H1 (cell line): ENCODE measurements at regions not wholly inside any gene's neighbourhood (a gene's known extent, or its start where the extent isn't known, plus 50 kb on each side); places are given as distances from the start of the nearest gene placed in this dataset.

Source experiments
- HDAC2 ChIP-seq, 2 experiments: fragments of 300-600 bp in 1 of 2; sonication (generic) in 1 of 2; IDR thresholded peaks; 2 replicates each; pipeline ENCODE4 v1.6.1; 2011 to 2012; ENCODE audit warnings: low read depth in 2 of 2, low read length in 2 of 2, mild to moderate bottlenecking in 2 of 2, moderate library complexity in 2 of 2, borderline replicate concordance in 1 of 2, inconsistent platforms in 1 of 2
- SIN3A ChIP-seq, 2 experiments: IDR thresholded peaks in 1 of 2; conservative IDR thresholded peaks in 1 of 2; 2 replicates each; pipeline ENCODE4 v1.6.1; 2011 to 2012; ENCODE audit warnings: low read length in 2 of 2, improper control_type of control experiment in 1 of 2, low read depth in 1 of 2, mild to moderate bottlenecking in 1 of 2
- TBP ChIP-seq: IDR thresholded peaks from 2 replicates; pipeline ENCODE4 v1.6.1; 2011; ENCODE audit warnings: low read depth, low read length, improper control_type of control experiment
- TF ChIP-seq, protein P1 (sequence below), 3 experiments: IDR thresholded peaks; 1 replicate in 2 of 3; 2 replicates in 1 of 3; pipeline versions ENCODE4 v1.5.1 to v1.6.1; 2011; ENCODE audit warnings: low read length in 3 of 3, mild to moderate bottlenecking in 3 of 3, inconsistent platforms in 2 of 3, low read depth in 1 of 3, moderate library complexity in 1 of 3; ENCODE audit not compliant: insufficient read depth in 1 of 3; ENCODE audit errors: control extremely low read depth in 1 of 3

DNA sequence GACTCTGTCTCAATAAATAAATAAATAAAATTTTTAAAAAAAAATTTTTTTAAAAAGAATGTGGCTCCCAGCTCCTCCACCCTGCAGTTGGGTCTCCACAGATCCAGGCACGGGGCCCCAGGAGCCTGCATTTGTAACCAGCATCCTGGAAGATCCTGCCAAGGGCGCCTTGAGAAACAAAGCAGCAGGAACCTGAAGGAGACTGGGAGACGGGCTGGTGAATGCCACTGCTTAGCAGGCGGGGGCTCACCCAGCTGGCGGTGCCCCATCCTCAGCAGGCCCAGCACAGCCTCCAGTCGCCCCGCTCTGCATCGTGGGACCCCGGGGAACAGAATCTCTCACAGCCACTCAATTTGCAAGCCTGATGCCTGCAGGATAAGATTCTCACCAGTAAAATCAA is 187.5 kb upstream of the SALL3 start (continued):
- TF ChIP-seq HDAC2 (IDR thresholded peaks at IDR 0.05; ENCODE audit: borderline replicate concordance in 1 of 2, low read depth in 2 of 2, low read length in 2 of 2) = no peak
- no peak for TF ChIP-seq TBP
- TF ChIP-seq, protein P1, sequence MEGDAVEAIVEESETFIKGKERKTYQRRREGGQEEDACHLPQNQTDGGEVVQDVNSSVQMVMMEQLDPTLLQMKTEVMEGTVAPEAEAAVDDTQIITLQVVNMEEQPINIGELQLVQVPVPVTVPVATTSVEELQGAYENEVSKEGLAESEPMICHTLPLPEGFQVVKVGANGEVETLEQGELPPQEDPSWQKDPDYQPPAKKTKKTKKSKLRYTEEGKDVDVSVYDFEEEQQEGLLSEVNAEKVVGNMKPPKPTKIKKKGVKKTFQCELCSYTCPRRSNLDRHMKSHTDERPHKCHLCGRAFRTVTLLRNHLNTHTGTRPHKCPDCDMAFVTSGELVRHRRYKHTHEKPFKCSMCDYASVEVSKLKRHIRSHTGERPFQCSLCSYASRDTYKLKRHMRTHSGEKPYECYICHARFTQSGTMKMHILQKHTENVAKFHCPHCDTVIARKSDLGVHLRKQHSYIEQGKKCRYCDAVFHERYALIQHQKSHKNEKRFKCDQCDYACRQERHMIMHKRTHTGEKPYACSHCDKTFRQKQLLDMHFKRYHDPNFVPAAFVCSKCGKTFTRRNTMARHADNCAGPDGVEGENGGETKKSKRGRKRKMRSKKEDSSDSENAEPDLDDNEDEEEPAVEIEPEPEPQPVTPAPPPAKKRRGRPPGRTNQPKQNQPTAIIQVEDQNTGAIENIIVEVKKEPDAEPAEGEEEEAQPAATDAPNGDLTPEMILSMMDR (IDR thresholded peaks at IDR 0.05; ENCODE audit: control extremely low read depth in 1 of 3, insufficient read depth in 1 of 3, low read depth in 1 of 3, low read length in 3 of 3) = no peak
- no peak for TF ChIP-seq SIN3A (conservative IDR thresholded peaks at IDR 0.05 in 1 of 2, IDR thresholded peaks at IDR 0.05 in 1 of 2; ENCODE audit: low read depth in 1 of 2, low read length in 2 of 2)
